SH-SY5Y (cell line): ENCODE measurements at regions not wholly inside any gene's neighbourhood (a gene's known extent, or its start where the extent isn't known, plus 50 kb on each side); places are given as distances from the start of the nearest gene placed in this dataset.

Source experiments
- GATA2 ChIP-seq: IDR thresholded peaks from 2 replicates; pipeline ENCODE4 v1.6.1; 2011; ENCODE audit warnings: mild to moderate bottlenecking, low read depth, low read length
- GATA3 ChIP-seq: IDR thresholded peaks from 2 replicates; pipeline ENCODE4 v1.6.1; 2011; ENCODE audit warnings: low read depth, mild to moderate bottlenecking, low read length, moderate library complexity

GRCh38 chr4:79476196-79476595 is 68.2 kb upstream of the GK2 start:
- TF ChIP-seq GATA2 (no peak), GATA3 (no peak)
